ENCODE measurements at regions not wholly inside any gene's neighbourhood (a gene's known extent, or its start where the extent isn't known, plus 50 kb on each side); places are given as distances from the start of the nearest gene placed in this dataset.

GRCh38 chr2:194562329-194562728 lies 1094.7 kb upstream of the SLC39A10 start:
- TF ChIP-seq CTCF (conservative IDR thresholded peaks at IDR 0.05; ENCODE audit: low read length) (no peak), EZH2phosphoT487 (IDR thresholded peaks at IDR 0.05; ENCODE audit: borderline replicate concordance) (no peak)
